Naive B cell (primary cell): ENCODE measurements at regions not wholly inside any gene's neighbourhood (a gene's known extent, or its start where the extent isn't known, plus 50 kb on each side); places are given as distances from the start of the nearest gene placed in this dataset.
"Not testable (repeated sequence)": the region's sequence is repeated elsewhere in the genome, so short reads cannot be mapped to it uniquely, and the experiment has no call there.

Experiments used
- ATAC-seq, 2 donors: fragments of 150-1000 bp; cut with Tn5 transposase; 2 replicates each; pipeline ENCODE4 v1.10.0; 2021; ENCODE audit warnings: low read depth in 2 of 2, mild to moderate bottlenecking in 2 of 2, moderate library complexity in 2 of 2
- DNase-seq: peaks from one replicate; pipeline ENCODE4 v3.0.0; 2022
- H3K27ac Mint-ChIP-seq, 6 donors: one replicate each; pipeline ENCODE4 v1.8.0; 2020 to 2022; ENCODE audit warnings: mild to moderate bottlenecking in 6 of 6, mixed read lengths in 6 of 6, moderate library complexity in 5 of 6, inconsistent platforms in 2 of 6
- H3K27me3 Mint-ChIP-seq, 3 donors: one replicate each; pipeline ENCODE4 v1.8.0; 2021 to 2022; ENCODE audit warnings: mixed read lengths in 3 of 3, mild to moderate bottlenecking in 1 of 3
- H3K36me3 Mint-ChIP-seq, 2 donors: one replicate each; pipeline ENCODE4 v1.8.0; 2020 to 2022; ENCODE audit warnings: mixed read lengths in 2 of 2, inconsistent platforms in 1 of 2, mild to moderate bottlenecking in 1 of 2
- H3K4me1 Mint-ChIP-seq, 3 donors: one replicate each; pipeline ENCODE4 v1.8.0; 2020 to 2022; ENCODE audit warnings: mixed read lengths in 3 of 3, inconsistent platforms in 1 of 3, mild to moderate bottlenecking in 1 of 3, moderate library complexity in 1 of 3
- H3K4me3 Mint-ChIP-seq, 8 donors: one replicate each; pipeline ENCODE4 v1.8.0; 2020 to 2022; ENCODE audit warnings: mild to moderate bottlenecking in 8 of 8, mixed read lengths in 8 of 8, moderate library complexity in 8 of 8, inconsistent platforms in 2 of 8
- H3K9me3 Mint-ChIP-seq, 7 donors: one replicate each; pipeline ENCODE4 v1.8.0; 2020 to 2022; ENCODE audit warnings: mixed read lengths in 7 of 7, mild to moderate bottlenecking in 5 of 7, inconsistent platforms in 2 of 7, moderate library complexity in 1 of 7

DNA sequence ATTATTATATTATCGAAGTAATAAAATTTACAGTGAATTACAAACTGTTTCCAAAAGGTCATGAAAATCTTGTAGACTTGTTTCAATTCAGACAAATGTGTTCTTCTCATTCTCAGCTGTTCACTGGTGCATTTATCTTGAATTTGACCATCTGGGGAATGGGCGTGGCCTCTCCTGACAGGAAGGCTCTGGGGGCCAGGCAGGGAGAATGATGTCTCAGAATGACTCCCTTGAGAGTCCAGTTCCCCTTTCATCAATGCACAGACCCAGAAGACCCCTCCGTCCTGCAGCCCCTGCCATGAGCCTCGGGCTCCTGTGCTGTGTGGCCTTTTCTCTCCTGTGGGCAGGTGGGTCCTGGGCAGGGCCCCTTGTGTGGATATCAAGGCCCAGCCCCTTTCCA lies 229.7 kb upstream of the PRSS58 start:
- peak overlapping the region in 2 of 6 donors; percentile 12 to 63 for H3K27ac Mint-ChIP-seq
- H3K27me3 Mint-ChIP-seq, result peaks cover 12 to 42% (median 38%) of the 10 kb centered on the region in 3 donors
- not testable (repeated sequence) for H3K36me3 Mint-ChIP-seq, DNase-seq, H3K9me3 Mint-ChIP-seq
- peak overlapping the region in 5 of 8 donors; percentile 13 to 59 (median 39) for H3K4me3 Mint-ChIP-seq
- ATAC-seq, result peak in 1 of 2 donors; percentile 37
- H3K4me1 Mint-ChIP-seq, result peaks cover 21 to 31% (median 28%) of the 10 kb centered on the region in 3 donors

DNA sequence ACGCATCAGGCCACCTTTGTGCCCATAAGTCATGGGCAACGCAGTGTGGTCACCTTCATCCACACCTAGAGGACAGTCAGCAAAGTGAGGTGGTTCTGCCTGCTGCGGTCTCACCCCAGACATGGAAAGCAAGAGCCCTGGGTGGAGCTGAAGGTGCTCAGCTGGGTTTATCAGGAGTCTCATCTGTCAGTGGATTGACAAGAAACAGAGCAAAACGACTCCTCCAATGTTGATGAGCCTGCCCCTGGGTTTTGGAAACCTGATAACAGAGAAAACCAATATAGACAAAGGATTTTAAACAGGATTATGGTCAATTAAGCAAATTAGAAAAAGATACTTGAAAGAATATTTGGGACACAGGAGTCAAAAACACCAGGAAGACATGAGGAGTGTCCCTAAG lies 229.3 kb upstream of the PRSS58 start:
- Mint-ChIP-seq H3K36me3 (peaks cover 0 to 6% of the 10 kb centered on the region in 2 donors), H3K4me1 (peaks cover 22 to 36% (median 32%) of the 10 kb centered on the region in 3 donors), H3K9me3 (no peaks in the 10 kb centered on the region), H3K27ac (no peak overlapping the region), H3K27me3 (peaks cover 12 to 40% (median 38%) of the 10 kb centered on the region in 3 donors), H3K4me3 (peak overlapping the region in 1 of 8 donors; percentile 13)
- DNase-seq (no peak), ATAC-seq (no peak)

DNA sequence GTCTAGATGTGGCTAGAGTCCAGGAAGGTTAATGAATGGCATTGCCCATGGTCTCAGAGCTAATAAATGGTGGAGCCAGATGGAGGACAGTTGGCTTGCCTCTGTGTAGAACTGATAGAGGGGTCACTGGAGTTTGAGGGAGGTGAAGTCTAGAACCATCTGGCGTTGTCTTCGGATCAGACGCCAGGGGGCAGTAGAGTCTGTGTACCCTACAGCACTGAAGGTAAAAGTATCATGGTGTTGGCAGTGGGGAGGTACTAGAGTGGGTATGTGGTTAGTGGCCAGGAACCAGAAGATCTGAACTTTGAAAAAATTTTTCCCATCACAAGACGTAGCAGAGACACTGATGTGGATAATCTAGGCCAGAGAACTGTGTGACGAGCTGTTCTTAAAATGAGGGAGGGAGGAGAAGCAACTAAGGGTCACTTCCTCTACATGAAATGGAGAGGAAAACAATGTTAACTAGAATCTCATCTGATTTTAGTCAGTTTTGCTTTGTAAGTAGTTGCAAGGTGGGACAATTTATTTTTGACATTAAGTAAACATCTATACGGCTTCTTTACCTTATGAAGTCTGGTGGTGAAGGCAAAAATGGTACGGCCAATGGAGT lies 227.9 kb upstream of the PRSS58 start:
- DNase-seq, result no peak
- H3K4me3 Mint-ChIP-seq, result peak overlapping the region in 1 of 8 donors; percentile 31
- H3K27me3 Mint-ChIP-seq, result peaks cover 12 to 29% (median 26%) of the 10 kb centered on the region in 3 donors
- H3K27ac Mint-ChIP-seq, result no peak overlapping the region
- no peak for ATAC-seq
- H3K36me3 Mint-ChIP-seq, result peaks cover 0 to 6% of the 10 kb centered on the region in 2 donors
- no peaks in the 10 kb centered on the region for H3K9me3 Mint-ChIP-seq
- H3K4me1 Mint-ChIP-seq, result peaks cover 22 to 40% (median 37%) of the 10 kb centered on the region in 3 donors

DNA sequence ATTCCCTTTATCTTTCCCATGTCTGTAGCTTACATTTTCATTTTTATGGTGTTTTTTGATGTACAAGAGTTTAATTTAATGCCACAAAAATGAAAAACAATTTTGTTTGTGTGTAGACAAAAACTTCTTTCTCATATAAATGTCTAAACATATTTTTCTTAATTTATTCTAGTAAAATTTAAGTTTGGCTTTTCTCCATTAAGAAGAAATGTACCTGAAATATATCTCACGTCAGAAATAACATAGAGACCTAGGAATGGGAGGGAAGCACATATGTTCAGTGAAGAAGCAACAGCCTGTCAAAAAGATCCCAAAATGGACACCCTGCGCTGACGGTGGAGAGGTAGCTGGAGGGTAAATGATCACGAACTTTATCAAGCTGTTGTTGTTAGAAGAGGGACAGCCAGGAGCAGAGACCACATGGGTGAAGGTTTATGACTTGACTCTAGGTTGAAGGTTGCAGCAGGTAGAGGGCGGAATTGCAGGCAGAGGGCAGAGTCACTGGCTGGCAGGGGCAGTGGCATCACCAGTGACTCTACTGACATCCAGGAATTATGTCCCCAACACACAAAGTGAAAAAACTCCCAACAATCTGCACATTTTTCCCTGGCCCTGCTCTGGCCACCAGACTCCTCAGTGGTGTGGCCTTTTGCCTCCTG lies 225.9 kb upstream of the PRSS58 start:
- Mint-ChIP-seq H3K9me3 (no peaks in the 10 kb centered on the region), H3K36me3 (peaks cover 0 to 6% of the 10 kb centered on the region in 2 donors), H3K4me1 (peaks cover 22 to 40% (median 37%) of the 10 kb centered on the region in 3 donors), H3K27ac (no peak overlapping the region), H3K27me3 (peaks cover 10 to 23% (median 19%) of the 10 kb centered on the region in 3 donors), H3K4me3 (no peak overlapping the region)
- ATAC-seq (no peak), DNase-seq (no peak)

DNA sequence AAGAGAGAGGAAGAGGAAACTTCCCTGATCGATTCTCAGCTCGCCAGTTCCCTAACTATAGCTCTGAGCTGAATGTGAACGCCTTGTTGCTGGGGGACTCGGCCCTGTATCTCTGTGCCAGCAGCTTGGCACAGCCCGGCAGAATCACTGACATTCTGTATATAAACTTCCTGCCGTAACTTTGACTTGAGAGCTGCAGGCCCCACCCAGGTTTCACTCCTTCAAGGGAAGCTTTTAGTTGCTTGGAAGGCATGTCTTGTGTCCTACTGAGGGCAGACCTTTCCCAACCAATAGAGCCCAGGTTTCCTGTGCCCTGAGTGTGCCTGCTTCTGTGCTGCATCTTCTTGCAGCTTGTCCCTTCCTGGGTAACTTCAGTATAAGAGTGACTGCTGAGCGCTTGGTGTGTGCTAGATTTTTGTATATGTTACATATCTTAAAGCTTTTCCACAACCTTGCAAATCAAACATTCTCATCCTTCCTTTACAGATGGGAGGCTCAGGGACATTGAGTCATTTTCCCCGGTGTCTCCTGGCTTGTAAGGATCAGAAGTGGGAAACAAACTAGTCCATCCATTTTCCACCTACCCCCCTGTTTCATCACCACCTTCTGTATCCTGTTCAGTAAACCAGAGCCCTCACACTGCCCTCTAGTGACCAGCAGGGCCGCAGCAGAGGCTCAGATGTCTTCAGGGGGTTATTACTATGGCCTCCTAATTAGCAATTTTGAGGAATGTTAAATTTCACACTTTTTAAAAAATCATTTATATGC lies 225.2 kb upstream of the PRSS58 start:
- Mint-ChIP-seq H3K36me3 (peaks cover 0 to 6% of the 10 kb centered on the region in 2 donors), H3K4me1 (peaks cover 26 to 47% (median 40%) of the 10 kb centered on the region in 3 donors), H3K9me3 (no peaks in the 10 kb centered on the region), H3K27ac (peak overlapping the region in 4 of 6 donors; percentile 15 to 88 (median 43)), H3K27me3 (peaks cover 15 to 23% (median 20%) of the 10 kb centered on the region in 3 donors), H3K4me3 (peak overlapping the region in 4 of 8 donors; percentile 10 to 55 (median 27))
- peak; percentile 78 to 82 for ATAC-seq
- DNase-seq, result peak; percentile 23

- H3K27me3 Mint-ChIP-seq, result peaks cover 15 to 32% (median 21%) of the 10 kb centered on the region in 3 donors
- H3K4me3 Mint-ChIP-seq, result peak overlapping the region in 1 of 8 donors; percentile 51
- no peak for ATAC-seq
- H3K36me3 Mint-ChIP-seq, result peaks cover 0 to 6% of the 10 kb centered on the region in 2 donors
- peaks cover 17 to 36% (median 28%) of the 10 kb centered on the region in 3 donors for H3K4me1 Mint-ChIP-seq
- H3K27ac Mint-ChIP-seq, result peak overlapping the region in 1 of 6 donors; percentile 50
- DNase-seq, result no peak
- H3K9me3 Mint-ChIP-seq, result no peaks in the 10 kb centered on the region
Observed at GRCh38 chr7:142481548-142481947, 223.7 kb upstream of the PRSS58 start.

DNA sequence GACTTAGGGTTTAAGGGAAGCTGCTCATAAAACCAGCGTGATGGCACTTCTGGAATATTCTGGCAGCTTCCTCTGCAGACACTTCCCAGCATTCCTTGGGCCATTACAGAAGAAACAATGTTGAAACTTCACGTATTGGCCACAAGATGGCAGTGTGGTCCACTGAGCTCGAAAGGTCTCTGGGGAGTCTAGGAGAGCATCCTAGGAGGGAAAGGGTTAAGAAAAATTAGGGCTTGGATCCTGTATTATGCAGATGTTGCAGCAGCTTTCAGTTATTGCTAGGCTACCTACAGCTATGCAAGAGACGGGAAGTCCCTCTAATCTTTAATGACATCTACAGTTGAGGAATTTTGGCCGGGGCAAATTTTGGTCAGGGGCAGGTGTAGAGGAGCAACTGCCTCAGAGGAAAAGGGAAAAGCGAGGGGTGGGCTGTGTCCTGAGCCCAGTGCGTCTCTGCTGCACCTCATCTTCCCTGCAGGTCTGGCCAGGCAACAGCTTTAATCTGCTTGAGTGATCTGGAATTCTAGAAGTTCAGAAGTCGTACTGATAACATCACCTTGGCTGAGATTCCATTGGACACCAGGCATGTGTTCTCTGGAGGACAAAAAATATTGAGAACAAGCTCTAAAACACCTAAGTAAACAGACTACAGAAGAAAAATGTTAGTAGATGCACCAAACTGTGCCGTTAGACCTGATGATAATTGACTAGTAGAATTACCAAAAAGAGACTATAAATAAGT lies 220.8 kb upstream of the PRSS58 start:
- H3K4me1 Mint-ChIP-seq, result peaks cover 17 to 27% (median 25%) of the 10 kb centered on the region in 3 donors
- no peaks in the 10 kb centered on the region for H3K36me3 Mint-ChIP-seq
- peaks cover 9 to 18% (median 14%) of the 10 kb centered on the region in 3 donors for H3K27me3 Mint-ChIP-seq
- H3K27ac Mint-ChIP-seq, result peak overlapping the region in 1 of 6 donors; percentile 65
- no peak overlapping the region for H3K4me3 Mint-ChIP-seq
- ATAC-seq, result peak; percentile 37 to 61
- DNase-seq, result no peak
- H3K9me3 Mint-ChIP-seq, result no peaks in the 10 kb centered on the region

DNA sequence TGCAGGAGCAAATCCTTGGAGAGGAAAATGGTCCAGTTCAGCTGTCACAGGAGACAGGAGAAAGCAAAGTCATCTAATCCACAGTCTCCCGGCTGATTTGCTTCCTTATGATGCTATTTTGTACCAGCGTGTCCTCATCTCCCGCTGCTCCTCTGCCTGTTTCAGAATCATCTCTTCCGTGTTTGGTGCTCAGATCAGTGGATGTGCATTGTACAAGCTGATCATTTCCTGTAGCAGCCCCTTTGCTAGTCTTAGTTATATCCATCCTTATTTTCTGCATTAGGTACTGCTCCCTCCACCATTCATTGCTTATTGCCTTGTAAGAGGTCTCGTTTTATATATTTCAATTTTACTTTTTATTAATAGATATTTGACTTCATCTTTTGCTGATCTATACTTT lies 219.9 kb upstream of the PRSS58 start:
- H3K4me1 Mint-ChIP-seq, result peaks cover 12 to 26% (median 20%) of the 10 kb centered on the region in 3 donors
- not testable (repeated sequence) for ATAC-seq, H3K36me3 Mint-ChIP-seq, DNase-seq, H3K9me3 Mint-ChIP-seq
- peak overlapping the region in 1 of 8 donors; percentile 4 for H3K4me3 Mint-ChIP-seq
- peak overlapping the region in 1 of 6 donors; percentile 65 for H3K27ac Mint-ChIP-seq
- H3K27me3 Mint-ChIP-seq, result peaks cover 9 to 18% (median 14%) of the 10 kb centered on the region in 3 donors

- DNase-seq, result no peak
Observed at GRCh38 chr7:142477079-142477651, 219.3 kb upstream of the PRSS58 start.

DNA sequence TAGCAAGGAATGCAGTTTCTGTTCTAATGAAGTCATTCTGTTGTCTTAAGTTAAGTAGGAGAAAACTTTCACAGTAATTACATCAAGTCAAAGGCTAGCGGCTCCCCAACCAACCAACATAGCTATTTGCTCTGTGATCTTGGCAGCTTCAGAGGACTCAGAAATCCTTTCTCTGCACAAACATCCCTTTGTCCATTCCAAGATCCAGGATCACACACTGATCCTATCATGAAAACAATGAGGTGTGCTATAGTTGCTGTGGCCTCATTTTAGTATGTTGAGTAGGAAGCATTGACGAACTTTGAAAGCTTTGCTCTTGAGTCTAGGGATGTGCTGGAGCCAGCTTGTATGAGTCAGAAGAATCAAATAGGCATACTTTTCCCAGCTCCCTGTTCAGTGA lies 218.2 kb upstream of the PRSS58 start:
- H3K4me3 Mint-ChIP-seq, result no peak overlapping the region
- H3K27ac Mint-ChIP-seq, result no peak overlapping the region
- H3K27me3 Mint-ChIP-seq, result peaks cover 9 to 25% (median 14%) of the 10 kb centered on the region in 3 donors
- no peak for ATAC-seq
- DNase-seq, result no peak
- peaks cover 13 to 20% (median 14%) of the 10 kb centered on the region in 3 donors for H3K4me1 Mint-ChIP-seq
- H3K36me3 Mint-ChIP-seq, result no peaks in the 10 kb centered on the region
- H3K9me3 Mint-ChIP-seq, result no peaks in the 10 kb centered on the region

More at GRCh38 chr7:142477079-142477651, 219.3 kb upstream of the PRSS58 start:
- Mint-ChIP-seq H3K27ac (peak overlapping the region in 1 of 6 donors; percentile 19), H3K9me3 (no peaks in the 10 kb centered on the region), H3K4me3 (no peak overlapping the region), H3K27me3 (peaks cover 9 to 18% (median 14%) of the 10 kb centered on the region in 3 donors), H3K4me1 (peaks cover 13 to 25% (median 20%) of the 10 kb centered on the region in 3 donors), H3K36me3 (no peaks in the 10 kb centered on the region)
- ATAC-seq, result no peak

- no peak overlapping the region for H3K4me3 Mint-ChIP-seq
- H3K27ac Mint-ChIP-seq, result no peak overlapping the region
- peaks cover 7 to 20% (median 7%) of the 10 kb centered on the region in 3 donors for H3K4me1 Mint-ChIP-seq
Observed at GRCh38 chr7:142471820-142472219, 214.0 kb upstream of the PRSS58 start.

DNA sequence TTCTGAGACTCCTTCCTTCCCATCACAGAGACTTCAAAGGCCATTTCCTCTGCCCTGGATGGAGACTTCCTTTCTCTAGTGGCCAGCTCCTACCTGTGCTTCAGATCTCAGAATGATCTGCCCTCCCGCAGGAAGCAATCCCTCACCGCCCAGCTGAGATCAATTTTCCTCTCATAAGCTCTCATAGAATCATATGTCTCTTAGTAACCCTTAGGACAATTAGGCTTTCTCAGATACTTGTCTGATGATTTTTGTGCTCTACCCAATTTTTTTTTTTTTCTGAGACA lies 212.6 kb upstream of the PRSS58 start:
- no peak overlapping the region for H3K4me3 Mint-ChIP-seq
- DNase-seq, result no peak

More at GRCh38 chr7:142471820-142472219, 214.0 kb upstream of the PRSS58 start:
- no peaks in the 10 kb centered on the region for H3K9me3 Mint-ChIP-seq
- no peaks in the 10 kb centered on the region for H3K36me3 Mint-ChIP-seq
- DNase-seq (no peak), ATAC-seq (no peak)
- H3K27me3 Mint-ChIP-seq, result peaks cover 28 to 35% (median 29%) of the 10 kb centered on the region in 3 donors

More for the DNA sequence above, 212.6 kb upstream of the PRSS58 start:
- Mint-ChIP-seq H3K27me3 (peaks cover 26 to 40% (median 34%) of the 10 kb centered on the region in 3 donors), H3K4me1 (peaks cover 7 to 20% (median 7%) of the 10 kb centered on the region in 3 donors), H3K9me3 (no peaks in the 10 kb centered on the region), H3K27ac (no peak overlapping the region), H3K36me3 (no peaks in the 10 kb centered on the region)
- no peak for ATAC-seq
